Loucy (cell line): ENCODE measurements at regions not wholly inside any gene's neighbourhood (a gene's known extent, or its start where the extent isn't known, plus 50 kb on each side); places are given as distances from the start of the nearest gene placed in this dataset.

Experiments used
- EZH2phosphoT487 ChIP-seq: fragments of 200-600 bp; IDR thresholded peaks from 2 replicates; pipeline ENCODE4 v1.6.1; 2018; ENCODE audit warnings: antibody characterized with exemption, mild to moderate bottlenecking, moderate library complexity, borderline replicate concordance
- TF ChIP-seq, protein P1 (sequence below): fragments of 200-600 bp; sonication (generic); conservative IDR thresholded peaks from 2 replicates; pipeline ENCODE4 v1.5.1; 2014; ENCODE audit warnings: mild to moderate bottlenecking, antibody characterized with exemption, low read length

DNA sequence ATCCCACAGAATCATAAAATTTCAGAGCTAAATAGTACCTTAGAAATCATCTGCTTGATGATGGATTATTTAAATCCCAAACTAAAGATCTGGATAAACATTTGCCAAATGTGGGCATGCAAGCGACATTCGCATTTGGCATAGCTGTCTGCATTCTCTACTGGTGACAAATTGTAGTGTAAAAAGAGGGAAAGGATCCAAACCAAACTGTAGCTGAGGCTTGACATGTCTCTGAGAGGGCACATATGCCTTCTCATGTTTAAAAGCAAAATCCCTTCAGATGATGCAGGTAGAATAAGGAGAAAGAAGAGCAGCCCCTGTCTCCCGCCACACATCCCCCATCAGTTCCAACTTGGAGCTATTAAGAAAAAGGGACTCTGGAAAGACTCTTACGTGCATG, 257.5 kb upstream of the MTNR1B start:
- TF ChIP-seq, protein P1, sequence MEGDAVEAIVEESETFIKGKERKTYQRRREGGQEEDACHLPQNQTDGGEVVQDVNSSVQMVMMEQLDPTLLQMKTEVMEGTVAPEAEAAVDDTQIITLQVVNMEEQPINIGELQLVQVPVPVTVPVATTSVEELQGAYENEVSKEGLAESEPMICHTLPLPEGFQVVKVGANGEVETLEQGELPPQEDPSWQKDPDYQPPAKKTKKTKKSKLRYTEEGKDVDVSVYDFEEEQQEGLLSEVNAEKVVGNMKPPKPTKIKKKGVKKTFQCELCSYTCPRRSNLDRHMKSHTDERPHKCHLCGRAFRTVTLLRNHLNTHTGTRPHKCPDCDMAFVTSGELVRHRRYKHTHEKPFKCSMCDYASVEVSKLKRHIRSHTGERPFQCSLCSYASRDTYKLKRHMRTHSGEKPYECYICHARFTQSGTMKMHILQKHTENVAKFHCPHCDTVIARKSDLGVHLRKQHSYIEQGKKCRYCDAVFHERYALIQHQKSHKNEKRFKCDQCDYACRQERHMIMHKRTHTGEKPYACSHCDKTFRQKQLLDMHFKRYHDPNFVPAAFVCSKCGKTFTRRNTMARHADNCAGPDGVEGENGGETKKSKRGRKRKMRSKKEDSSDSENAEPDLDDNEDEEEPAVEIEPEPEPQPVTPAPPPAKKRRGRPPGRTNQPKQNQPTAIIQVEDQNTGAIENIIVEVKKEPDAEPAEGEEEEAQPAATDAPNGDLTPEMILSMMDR, result no peak
- TF ChIP-seq EZH2phosphoT487, result no peak
